ENCODE measurements at regions not wholly inside any gene's neighbourhood (a gene's known extent, or its start where the extent isn't known, plus 50 kb on each side); places are given as distances from the start of the nearest gene placed in this dataset.

- TF ChIP-seq POLR2A (IDR thresholded peaks at IDR 0.05) = no peak
- TF ChIP-seq CTCF (IDR thresholded peaks at IDR 0.05) = no peak
Observed at GRCh38 chr16:62586128-62586862, 550.1 kb upstream of the CDH8 start.
